ENCODE measurements at regions not wholly inside any gene's neighbourhood (a gene's known extent, or its start where the extent isn't known, plus 50 kb on each side); places are given as distances from the start of the nearest gene placed in this dataset.

DNA sequence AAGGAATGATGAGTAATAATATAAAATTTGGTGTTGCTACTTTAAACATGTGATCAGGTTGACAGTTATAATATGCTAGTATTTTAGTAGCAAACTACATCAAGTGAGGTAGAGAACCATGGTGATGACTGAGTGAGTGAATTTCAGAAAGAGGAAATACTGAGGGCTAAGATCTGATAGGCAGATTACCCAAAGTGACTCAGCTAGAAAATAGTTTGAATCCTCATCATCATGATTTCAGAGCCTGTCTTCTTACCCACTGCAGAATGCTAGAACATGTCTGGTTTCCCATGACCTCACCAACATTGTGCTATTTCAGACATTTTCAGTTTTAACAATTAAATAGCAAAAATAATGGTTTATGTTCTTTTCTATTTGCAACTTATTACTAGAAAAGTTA is 602.1 kb downstream of the TAF11L14 start:
- TF ChIP-seq, protein P1, sequence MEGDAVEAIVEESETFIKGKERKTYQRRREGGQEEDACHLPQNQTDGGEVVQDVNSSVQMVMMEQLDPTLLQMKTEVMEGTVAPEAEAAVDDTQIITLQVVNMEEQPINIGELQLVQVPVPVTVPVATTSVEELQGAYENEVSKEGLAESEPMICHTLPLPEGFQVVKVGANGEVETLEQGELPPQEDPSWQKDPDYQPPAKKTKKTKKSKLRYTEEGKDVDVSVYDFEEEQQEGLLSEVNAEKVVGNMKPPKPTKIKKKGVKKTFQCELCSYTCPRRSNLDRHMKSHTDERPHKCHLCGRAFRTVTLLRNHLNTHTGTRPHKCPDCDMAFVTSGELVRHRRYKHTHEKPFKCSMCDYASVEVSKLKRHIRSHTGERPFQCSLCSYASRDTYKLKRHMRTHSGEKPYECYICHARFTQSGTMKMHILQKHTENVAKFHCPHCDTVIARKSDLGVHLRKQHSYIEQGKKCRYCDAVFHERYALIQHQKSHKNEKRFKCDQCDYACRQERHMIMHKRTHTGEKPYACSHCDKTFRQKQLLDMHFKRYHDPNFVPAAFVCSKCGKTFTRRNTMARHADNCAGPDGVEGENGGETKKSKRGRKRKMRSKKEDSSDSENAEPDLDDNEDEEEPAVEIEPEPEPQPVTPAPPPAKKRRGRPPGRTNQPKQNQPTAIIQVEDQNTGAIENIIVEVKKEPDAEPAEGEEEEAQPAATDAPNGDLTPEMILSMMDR (IDR thresholded peaks at IDR 0.05): no peak
- DNase-seq (ENCODE audit: low spot score): no peak
- ATAC-seq (ENCODE audit: low FRiP score): no peak

DNA sequence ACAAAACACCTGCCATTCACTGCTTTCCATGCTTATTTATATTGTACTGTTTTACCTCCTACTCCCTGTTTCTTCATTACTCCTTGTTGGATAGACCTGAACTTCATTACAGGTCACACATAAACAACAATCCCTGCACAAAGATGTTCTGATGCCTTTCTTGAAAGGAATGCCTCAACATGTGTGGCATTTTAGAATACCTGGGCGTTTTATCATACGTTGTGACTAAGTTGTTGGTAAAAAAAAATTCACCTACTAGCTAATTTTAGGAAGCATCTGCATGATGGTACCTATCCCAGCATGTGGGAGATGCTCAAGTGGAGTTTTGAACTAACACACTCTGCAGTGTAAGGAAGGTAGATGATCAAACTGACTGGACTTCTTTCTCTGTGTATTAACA is 604.1 kb downstream of the TAF11L14 start:
- TF ChIP-seq, protein P1 (IDR thresholded peaks at IDR 0.05): no peak
- ATAC-seq (ENCODE audit: low FRiP score) (no peak), DNase-seq (ENCODE audit: low spot score) (no peak)

GRCh38 chr5:18240971-18241370 is 606.7 kb downstream of the TAF11L14 start:
- TF ChIP-seq, protein P1 (IDR thresholded peaks at IDR 0.05): no peak
- ATAC-seq (ENCODE audit: low FRiP score): no peak

GRCh38 chr5:18243846-18244245 is 609.6 kb downstream of the TAF11L14 start:
- DNase-seq (ENCODE audit: low spot score): no peak
- ATAC-seq (ENCODE audit: low FRiP score): no peak
- TF ChIP-seq, protein P1 (IDR thresholded peaks at IDR 0.05): no peak

More at GRCh38 chr5:18240971-18241370, 606.7 kb downstream of the TAF11L14 start:
- DNase-seq (ENCODE audit: low spot score): no peak

DNA sequence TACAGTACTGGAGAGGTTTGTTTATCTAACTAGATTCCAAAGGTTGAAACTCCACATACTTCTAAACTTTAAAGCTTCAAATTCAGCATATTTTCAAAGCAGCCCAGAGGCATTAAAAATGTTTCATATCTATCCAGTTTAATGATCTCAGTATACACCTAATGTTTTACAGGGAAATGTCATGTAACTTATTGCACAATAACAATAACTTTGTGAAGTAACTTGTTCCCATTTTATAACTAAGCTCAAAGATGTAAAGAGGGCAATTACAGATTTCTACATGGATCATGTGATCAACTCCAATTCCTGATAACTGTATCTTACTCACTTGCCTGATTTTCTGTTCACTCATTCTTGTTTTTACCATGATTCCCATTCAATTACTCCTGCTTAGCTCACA is 610.0 kb downstream of the TAF11L14 start:
- DNase-seq (ENCODE audit: low spot score): no peak
- no peak for ATAC-seq (ENCODE audit: low FRiP score)
- TF ChIP-seq, protein P1 (IDR thresholded peaks at IDR 0.05): no peak

GRCh38 chr5:18252559-18252958 is 618.3 kb downstream of the TAF11L14 start:
- no peak for ATAC-seq (ENCODE audit: low FRiP score)
- no peak for DNase-seq (ENCODE audit: low spot score)
- TF ChIP-seq, protein P1 (IDR thresholded peaks at IDR 0.05): no peak

- ATAC-seq (ENCODE audit: low FRiP score): no peak
- DNase-seq (ENCODE audit: low spot score): no peak
- TF ChIP-seq, protein P1 (IDR thresholded peaks at IDR 0.05): no peak
These were observed 630.0 kb downstream of the TAF11L14 start for GRCh38 chr5:18264126-18264882.

All from omental fat pad (tissue), 3 donors.